GM21723 (cell line): ENCODE measurements at regions not wholly inside any gene's neighbourhood (a gene's known extent, or its start where the extent isn't known, plus 50 kb on each side); places are given as distances from the start of the nearest gene placed in this dataset.
A peak's percentile ranks its signal among the peaks of the same experiment; 100 is the strongest.

Source experiments
- ATAC-seq: cut with Tn5 transposase; IDR thresholded peaks from one replicate; pipeline ENCODE4 v1.9.1; 2021; ENCODE audit warnings: mild to moderate bottlenecking, moderate library complexity; ENCODE audit not compliant: unreplicated experiment

DNA sequence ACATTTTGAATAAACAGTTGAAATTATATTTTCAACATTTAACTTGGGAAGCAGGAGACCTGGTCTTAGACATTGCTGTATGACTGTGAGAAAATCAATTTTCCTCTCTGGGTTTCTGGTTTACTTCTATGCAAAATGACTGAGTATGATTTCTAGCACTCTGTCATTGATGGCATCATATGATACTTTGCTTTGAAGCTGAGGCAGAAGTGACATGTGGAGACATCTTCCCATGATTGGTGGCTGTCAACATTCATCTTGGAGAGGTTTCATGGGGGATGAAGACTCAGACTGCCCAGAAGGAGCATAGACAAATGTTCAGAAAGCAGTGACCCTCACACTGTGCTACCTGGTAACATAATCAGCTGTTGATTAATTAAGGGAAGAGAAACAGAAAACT, 477.9 kb downstream of the PDCD6IP start:
- ATAC-seq, result no peak

DNA sequence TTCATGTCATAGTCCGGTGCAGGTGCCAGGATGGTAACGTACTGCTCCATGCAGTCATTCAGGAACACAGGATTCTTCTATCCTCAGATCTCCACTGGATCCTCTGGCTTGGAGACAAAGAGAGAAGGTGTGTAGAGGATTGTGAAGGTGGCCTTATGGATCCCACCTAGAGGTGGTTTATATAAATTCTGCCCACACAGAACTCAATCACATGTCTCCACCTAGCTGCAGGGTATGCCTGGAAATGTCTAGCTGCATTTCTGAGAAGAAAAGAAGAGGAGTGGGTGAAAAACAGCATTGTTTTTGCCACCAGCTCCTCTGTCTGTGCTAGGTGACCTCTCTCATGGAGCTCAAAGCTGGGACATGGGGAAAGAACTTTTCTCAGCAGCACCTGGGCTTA, 478.7 kb downstream of the PDCD6IP start:
- ATAC-seq, result no peak

DNA sequence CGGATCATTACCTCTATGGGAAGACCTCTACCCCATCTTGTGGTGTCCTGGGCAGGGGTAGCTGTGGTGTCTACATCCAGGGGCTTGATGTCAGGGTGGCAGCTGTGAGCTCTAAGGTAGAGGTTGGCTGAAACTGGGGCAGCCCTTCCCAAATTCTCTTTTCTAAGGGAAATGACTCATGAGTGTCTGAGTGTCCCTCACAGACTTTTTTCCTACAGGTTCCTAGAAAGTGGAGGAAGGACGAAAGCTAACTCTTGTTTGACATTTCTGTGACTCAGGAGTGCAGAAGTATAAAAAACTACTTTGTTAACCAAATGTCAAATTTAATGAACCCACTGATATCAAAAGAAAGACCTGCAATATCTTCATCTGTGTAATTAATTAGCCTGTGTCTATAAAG, 481.5 kb downstream of the PDCD6IP start:
- no peak for ATAC-seq

DNA sequence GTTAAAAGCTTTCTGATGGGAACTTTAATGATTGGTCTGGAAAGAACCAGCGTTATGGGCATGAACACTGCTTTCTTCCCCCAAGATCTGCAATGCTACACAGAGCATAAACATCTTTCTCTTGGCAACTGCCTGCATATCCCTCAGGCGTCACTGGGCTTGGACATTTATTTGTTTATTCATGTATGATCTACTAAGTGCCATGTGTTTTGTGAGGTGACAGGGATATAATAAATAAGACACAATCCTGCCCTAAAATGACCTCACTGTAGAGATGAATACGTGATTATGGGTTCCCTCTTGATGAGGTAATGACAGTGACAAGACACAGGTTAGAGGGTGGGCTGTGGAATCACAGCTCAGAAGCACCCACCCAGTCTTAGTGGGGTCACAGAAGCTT, 485.3 kb downstream of the PDCD6IP start:
- ATAC-seq, result no peak

DNA sequence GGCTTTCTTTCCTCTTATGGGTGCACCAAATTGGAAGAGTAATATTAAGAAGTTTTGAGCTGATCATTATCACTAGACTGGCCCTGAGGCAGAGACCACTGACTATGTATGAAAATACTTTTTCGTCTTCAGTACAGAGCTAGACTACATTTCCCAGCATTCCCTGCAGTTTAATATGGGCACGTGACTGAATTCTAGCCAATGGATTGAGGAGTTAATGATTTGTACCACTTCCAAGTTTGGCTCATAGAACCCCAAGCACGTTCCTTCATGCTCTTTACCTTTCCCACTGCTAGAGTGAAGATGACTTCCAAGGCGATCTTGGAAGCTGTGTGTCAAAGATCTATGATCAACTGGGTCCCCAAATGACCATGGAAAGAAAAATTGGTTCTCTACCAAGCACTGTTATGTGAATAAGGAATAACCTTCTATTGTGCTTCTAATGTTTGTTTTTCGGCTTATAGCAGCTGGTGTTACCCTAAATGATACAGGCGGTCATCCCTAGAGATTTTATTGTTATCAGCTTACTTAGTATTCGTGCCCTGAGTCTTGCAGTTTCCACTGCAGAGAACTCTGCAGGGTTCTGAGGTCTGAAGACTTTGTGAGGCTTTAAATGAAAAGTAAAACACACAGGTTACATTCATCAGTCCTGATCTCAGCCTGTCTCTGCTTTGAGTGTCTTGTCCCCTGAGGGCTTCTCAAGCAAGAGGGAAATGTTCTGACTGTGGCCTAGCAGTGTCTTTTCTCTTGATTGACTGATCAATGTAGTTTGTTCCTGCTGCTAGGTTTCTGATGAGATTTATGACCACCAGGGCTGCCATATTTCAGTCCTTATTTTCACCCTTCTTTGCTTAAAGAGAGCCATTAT, 486.8 kb downstream of the PDCD6IP start:
- ATAC-seq, result no peak

DNA sequence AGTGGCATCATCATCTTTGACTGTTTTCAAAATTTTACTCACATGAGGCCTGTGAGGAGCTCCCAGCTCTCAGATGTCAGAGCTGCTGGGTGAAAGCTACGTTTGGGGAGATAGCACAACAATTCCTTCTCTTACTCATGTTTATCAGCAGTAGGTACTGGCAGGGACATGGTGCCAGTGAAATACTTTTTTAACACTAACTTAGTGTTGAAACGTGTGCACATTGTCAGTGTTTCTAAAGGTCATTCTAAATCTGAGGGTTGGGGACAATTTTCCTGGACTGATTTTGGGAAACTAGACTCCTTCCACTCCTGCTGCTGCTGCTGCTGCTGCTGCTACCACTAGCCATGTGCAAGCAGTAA, 487.4 kb downstream of the PDCD6IP start:
- no peak for ATAC-seq

DNA sequence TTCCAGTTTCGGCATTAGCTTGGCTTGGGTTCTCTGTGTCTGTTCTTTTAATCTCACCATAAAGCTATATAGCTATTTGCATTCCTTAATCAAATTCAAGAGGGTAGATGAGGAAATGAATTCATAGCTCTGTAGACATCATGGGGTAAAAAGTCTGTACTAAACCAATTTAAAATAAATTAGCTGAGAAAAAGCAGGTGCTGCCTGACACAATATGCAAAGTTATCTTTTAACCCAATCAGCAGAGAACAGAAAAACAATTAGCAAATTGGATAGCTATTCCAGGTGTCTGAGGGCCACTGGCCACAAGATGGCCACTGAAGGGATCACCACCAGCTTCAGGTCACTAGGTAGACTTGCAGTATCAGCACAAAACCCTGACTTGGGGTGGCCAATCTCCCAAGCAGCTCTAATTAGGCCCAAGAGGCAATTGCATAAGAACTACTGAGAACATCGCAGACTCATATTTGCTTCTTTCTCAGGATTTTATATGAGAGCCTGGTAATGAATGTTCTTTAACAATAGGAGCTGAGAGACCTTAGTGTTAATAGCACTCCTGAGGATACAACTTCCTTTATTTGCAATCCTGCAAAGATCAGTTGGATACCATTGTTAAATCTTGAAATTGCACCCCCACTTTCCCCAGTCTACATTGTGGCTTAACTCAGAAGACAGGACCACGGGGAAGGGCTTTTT, 494.3 kb downstream of the PDCD6IP start:
- ATAC-seq, result no peak

DNA sequence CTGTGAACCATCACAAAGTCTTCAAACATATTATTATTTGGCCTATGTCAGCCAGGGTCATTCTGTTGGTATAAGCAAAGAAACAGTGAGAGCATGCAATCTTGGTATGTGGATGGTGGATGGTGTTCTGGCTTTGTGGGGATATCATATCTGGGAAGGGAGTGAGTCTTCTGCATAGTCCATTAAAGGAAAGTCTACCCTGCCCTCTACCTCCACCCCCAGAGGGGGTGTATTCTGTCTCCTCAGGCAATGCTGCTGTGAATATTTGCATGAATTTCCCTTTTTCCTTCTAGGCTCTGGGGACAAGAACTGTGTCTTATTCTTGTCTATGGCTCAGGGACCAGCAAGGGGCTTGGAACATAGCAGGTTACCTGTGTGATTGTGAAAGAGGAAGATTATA, 495.8 kb downstream of the PDCD6IP start:
- ATAC-seq, result no peak

DNA sequence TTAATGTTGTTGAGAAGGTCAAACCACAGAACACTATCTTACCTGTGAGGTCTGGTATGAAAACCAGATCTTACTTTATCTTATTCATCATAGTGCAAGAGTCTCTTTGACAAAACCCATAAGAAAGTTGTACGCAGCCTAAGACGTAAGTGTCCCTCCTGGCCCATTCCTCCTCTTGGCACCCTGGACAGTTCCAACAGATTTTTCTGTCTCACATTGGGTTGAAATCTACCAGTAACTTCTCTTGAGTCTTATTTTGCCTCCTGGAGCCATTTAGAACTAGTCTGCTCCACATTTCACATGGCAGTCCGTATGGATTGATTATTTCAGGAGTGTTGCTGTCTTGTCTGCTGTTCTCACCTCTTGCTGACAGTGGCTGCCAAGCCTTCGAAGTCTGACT, 498.4 kb downstream of the PDCD6IP start:
- ATAC-seq, result no peak

DNA sequence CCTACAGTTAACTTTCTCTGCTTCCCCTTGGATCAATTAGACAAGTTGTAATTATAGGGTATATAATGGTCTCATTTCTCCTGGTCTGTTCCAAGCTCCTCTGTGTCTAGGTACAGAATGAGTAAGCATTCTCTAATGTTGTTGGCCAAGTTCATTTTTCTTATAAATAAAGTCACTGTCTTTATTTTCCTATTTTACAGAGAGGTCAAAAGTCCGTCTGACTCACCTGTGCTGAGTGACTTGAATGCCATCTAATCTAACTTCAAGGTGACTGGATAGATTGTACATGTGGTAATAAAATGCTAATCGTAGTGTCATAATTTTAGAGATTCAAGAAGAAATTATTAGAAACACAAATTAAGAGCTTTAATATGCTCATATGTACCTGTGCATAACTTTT, 500.2 kb downstream of the PDCD6IP start:
- no peak for ATAC-seq

DNA sequence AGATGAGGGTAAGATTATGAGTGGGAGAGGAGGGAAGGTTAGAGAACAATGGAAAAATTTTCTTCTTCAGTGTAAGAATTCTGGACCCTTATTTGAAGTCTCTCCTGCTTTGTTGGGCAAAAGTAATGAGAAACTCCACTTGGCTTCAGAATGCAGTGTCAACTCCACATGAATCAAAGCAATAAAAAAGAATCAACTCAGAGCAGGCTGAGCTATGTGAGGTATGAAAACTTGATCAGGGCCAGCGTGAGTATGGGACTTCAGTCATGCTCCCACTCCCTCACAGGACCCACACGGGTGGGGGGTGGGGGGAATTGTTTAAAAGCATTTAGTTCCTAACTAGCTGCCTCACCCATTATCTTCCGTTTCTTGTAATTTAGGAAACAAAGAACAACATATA, 502.2 kb downstream of the PDCD6IP start:
- ATAC-seq, result no peak

DNA sequence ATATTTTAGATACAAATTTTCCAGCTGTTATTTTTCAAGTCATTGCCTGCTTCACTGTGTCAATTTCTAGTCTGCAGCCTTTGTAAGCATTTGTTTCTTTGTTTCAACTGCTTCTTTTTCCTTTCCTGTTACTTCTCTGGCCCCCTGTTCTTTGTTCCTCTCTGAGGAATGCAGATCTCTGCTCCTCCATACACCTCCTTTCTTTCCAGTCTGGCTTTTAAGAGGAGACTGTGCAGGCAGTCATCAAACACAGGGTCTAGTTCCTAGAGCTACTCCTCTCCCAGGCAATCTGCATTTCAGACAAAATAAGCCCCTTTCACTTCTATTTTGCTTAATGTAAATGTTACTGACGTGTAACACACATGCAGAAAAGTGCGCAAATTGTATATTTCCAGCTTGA, 502.9 kb downstream of the PDCD6IP start:
- ATAC-seq, result no peak

DNA sequence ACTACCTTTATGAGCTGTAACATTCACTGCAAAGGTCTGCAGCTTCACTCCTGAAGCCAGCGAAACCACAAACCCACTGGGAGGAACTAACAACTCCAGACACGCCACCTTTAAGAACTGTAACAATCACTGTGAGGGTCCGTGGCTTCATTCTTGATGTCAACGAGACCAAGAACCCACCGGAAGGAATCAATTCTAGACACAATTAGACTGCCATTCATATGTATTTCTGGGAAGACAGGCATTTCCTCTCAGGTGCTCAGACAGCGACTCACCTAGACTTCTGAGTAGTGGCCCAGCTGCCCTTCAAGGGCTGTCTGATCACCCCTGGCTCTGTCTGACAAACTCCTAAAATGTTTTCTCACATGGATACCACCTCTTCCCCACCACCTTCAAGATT, 506.8 kb downstream of the PDCD6IP start:
- ATAC-seq, result no peak

DNA sequence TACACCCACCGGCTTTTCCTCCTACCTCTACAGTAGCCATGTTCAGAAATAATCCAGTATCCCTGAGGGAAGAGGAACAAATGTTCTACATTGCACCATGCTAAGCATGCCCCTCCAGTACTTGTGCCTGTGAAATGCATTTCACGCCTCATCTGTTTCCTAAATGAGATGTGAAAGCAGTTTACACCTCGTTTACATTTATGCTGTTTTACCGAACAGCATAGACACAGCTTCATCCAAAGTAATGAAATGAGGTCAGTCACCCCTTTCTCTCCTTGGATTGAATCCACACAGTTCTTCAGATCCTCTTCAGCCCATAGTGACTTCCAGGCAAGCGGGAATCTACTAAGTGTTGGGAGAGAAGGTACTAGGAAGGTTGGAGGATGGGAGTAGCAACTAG, 514.3 kb downstream of the PDCD6IP start:
- no peak for ATAC-seq

DNA sequence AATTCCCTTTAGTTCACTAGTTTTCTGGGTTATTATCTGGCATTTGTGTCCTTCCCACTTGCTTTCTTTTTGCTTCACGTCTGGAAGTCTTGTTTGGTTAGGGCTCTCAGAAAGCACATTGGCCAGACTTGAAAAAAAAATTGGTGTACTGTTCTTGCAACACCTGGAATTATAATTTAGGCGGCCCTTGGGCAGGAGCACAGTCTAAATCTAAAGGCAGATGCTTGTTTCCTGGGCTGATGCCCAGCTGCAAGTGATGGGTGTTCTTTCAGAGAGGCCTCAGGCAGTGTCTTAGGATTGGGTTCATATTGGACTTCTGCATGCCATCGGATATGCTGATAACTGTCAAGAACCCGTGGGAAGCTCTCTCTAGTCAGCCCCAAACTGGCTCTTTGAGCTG, 521.5 kb downstream of the PDCD6IP start:
- ATAC-seq, result no peak

DNA sequence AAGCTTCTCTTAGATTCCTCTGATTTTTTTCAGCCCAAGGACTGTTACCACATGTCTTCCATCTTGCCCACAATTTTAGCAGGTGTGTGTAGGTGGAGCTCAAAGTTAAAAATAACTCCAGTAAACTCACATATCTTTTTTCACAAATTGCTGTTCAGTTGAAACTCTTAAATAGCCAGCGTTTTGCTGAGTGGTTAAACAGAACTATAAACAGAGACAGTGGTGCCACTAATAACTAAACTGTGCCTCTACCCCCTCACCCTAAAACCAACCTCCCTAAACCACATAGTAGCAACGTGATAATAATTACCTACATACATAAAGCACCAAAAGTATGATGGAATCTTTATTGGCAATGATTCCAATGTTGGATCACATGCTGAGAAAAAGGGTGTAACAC, 525.1 kb downstream of the PDCD6IP start:
- peak; percentile 84 for ATAC-seq

DNA sequence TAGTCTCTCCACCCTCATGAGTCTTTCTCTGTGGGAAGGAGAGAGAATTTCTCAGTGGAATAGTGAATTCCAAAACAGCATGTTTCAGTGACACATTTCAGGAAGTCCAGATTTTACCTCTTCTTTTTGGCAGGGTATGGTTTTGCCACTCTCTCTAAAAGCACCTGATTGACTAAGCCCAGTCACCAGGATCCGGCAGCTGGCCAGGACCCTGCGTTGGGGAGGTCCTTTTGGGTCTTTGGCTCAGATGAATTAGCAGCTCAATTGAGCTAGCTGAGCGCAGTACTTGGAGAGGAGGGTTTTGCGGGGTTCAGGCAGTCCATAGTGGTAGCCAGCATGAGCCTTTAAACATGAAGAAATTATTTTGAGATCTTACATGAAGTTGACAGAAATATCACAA, 548.2 kb downstream of the PDCD6IP start:
- ATAC-seq, result no peak

DNA sequence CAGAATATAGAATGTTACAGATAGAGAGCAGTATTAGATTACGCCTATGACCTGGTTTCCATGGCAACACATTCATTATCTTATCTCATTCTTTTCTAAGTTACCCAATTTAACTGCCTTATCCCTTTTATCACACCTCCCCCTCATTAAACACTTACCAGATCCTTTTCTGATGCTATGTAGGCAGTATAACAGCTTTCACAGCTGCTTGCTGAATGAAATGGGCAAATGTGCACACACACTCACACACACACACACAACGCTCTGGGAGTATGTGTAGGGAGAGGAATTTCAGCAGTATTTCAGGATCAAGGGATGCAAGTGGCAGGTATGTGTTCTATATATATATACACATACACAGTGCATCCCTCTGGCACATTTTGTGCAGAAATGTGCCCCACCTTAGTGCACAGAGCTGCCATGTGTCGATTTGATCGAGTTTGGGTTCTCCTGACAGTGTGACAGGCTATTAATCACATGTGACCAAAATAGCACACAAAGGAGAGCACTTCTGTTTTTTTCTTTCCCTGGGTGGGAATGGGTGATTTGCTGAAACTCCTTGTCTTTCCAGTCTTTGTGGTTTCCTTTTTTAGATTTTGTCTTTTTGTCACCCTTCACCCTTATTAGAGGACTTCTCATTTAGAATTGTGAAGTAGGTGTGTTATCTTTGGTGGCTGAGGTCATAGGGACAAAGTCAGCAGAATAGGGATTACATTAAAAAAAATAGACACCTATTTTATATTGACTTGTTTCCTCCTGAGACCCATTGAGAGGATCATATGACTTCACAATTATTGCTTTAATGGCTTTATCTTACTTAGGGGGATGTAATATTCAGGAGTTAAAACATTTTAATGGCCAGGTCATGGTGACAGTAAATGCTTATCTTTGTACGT, 553.7 kb downstream of the PDCD6IP start:
- ATAC-seq, result no peak

DNA sequence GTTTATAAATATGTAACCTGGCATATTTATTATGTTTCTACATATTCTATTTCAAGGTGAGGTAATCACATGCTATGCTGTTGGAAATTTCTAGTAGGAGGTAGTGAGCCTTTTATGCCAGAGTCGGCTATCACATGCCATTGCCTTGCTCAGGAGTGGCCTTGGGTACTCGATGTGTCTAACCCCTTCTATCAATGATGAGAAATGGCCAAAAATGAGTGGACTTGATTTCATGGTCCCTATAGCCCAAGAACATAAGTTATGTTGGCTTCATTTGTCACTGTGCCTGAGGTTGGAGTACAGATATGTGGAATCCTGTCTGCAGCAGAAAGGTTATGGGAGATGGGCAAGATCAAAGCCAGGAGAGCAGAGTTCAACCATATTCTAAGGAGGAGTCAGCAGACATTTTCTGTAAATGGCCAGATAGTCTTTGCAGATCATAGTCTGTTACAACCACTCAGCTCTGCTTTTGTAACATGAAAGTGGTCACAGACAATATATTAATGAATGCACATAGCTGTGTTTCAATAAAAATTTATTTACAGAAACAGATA, 554.4 kb downstream of the PDCD6IP start:
- no peak for ATAC-seq

DNA sequence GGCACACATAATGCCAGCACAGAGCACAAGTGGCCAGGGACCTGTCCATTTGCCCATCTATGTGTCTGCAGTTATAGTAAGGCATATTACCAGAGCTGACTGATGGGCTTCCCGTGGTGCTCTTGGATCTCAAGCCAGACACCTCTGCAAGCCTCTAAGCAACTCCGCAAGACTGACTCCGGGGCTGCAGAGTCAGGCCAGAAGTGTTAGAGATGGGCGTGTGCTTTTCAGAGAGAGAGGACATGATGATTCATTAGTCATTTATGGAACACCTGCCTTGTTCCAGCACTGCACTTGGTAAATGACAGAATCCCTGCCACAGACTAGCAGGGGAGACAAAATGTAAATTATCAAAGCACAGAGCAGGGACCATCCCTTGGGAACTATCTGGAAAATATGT, 559.0 kb downstream of the PDCD6IP start:
- no peak for ATAC-seq

DNA sequence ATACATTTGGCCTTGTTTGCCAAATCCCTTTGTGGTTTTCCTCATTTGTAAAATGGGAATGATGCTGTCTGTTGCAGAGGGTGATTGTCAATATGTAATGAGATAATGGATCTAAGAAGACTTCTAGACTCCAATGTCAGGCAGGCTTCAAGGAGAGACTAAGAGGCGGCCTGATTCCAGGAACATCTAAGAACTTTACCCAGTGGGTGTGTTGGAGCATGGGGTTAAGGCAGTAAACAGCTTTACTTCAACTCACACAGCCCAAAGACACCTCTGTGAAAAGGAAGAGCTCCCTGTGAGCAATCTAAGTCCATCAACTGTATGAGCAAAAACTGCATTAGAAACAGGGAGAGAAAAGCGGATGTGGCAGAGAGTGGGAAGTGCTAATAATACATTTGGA, 560.6 kb downstream of the PDCD6IP start:
- no peak for ATAC-seq
